NT2/D1 (cell line): ENCODE measurements at regions not wholly inside any gene's neighbourhood (a gene's known extent, or its start where the extent isn't known, plus 50 kb on each side); places are given as distances from the start of the nearest gene placed in this dataset.

Experiments
- DNase-seq: peaks from one replicate; pipeline ENCODE4 v3.0.0-alpha.2; 2011; ENCODE audit warnings: low read depth, low spot score
- H3K27me3 ChIP-seq: 2 replicates; pipeline ENCODE4 v1.6.0; 2011; ENCODE audit warnings: mild to moderate bottlenecking; ENCODE audit not compliant: insufficient read length, insufficient read depth
- H3K36me3 ChIP-seq: 2 replicates; pipeline ENCODE4 v1.6.1; 2011; ENCODE audit warnings: mild to moderate bottlenecking, low read length, mixed read lengths; ENCODE audit not compliant: insufficient read depth, insufficient read length
- H3K4me1 ChIP-seq: 2 replicates; pipeline ENCODE4 v1.5.1; 2011; ENCODE audit not compliant: insufficient read depth, insufficient read length
- H3K4me3 ChIP-seq: 2 replicates; pipeline ENCODE4 v1.5.1; 2011; ENCODE audit warnings: low read depth; ENCODE audit not compliant: insufficient read length
- H3K9ac ChIP-seq: 2 replicates; pipeline ENCODE4 v1.6.0; 2011; ENCODE audit warnings: low read depth; ENCODE audit not compliant: insufficient read length
- H3K9me3 ChIP-seq: 2 replicates; pipeline ENCODE4 v1.5.1; 2011; ENCODE audit warnings: mild to moderate bottlenecking, low read length; ENCODE audit not compliant: insufficient read depth
- SUZ12 ChIP-seq: IDR thresholded peaks from 2 replicates; pipeline ENCODE4 v1.6.1; 2011; ENCODE audit not compliant: insufficient read length, insufficient read depth; ENCODE audit errors: extremely low read depth
- YY1 ChIP-seq: IDR thresholded peaks from 2 replicates; pipeline ENCODE4 v1.6.1; 2011; ENCODE audit not compliant: insufficient read length, insufficient read depth
- ZNF274 ChIP-seq: IDR thresholded peaks from 2 replicates; pipeline ENCODE4 v1.6.1; 2011; ENCODE audit warnings: mild to moderate bottlenecking, low read depth, low read length

DNA sequence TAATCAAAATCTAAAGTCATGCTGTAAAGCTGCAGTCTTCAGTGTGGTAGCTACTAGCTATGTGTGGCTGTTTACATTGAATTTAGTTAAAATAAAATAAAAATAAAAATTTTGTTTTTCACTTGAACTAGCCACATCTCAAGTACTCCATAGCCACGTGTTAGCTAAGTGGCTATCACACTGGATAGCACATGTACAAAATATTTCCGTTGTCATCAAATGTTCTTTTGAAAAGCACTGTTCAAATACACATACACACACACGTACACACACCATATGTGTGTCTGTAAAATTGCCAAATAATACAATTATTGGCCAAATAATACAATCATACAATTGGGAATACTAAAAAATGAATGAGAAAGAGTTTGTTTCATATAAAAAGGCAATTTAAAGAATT is 778.2 kb upstream of the FLRT2 start:
- Histone ChIP-seq H3K27me3 (no peaks in the 10 kb centered on the region), H3K4me1 (no peaks in the 10 kb centered on the region), H3K9me3 (no peaks in the 10 kb centered on the region), H3K9ac (no peak overlapping the region), H3K36me3 (no peaks in the 10 kb centered on the region), H3K4me3 (no peak overlapping the region)
- TF ChIP-seq ZNF274, result no peak
- TF ChIP-seq SUZ12, result no peak
- no peak for TF ChIP-seq YY1
- DNase-seq, result no peak

DNA sequence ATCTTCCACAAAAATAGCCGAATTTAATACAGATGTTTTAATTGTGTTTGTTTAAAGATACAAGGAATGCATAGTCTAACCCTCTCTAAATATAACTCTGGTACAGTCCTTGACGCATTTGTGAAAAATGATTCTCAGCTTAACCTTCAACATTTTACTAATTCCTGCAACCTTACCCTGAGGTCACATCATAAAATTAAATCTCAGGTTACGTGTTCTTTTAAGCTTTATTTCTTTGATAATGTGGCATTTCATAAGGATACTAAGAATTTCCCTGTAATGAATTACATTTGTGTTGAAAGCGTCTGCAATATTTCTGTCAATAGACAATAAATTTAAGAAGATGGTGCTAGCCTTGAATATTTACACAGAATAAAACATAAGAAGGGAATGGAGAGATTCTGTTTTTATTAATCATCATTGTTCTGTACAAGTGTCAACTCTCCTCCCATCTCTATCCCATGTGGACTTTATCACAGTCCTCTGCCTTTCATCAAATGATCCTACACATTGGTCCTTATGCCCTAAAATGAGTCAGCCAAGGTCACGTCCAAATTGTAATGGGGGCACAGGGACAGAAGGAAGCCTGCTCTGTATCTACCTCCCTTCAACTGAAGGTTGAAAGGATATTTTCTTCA is 769.3 kb upstream of the FLRT2 start:
- TF ChIP-seq ZNF274 (no peak), SUZ12 (no peak), YY1 (no peak)
- H3K4me3 ChIP-seq, result no peak overlapping the region
- H3K27me3 ChIP-seq, result no peaks in the 10 kb centered on the region
- no peak overlapping the region for H3K9ac ChIP-seq
- no peaks in the 10 kb centered on the region for H3K36me3 ChIP-seq
- DNase-seq, result no peak
- no peaks in the 10 kb centered on the region; the same call in 1 of the 2 replicates for H3K9me3 ChIP-seq
- no peaks in the 10 kb centered on the region for H3K4me1 ChIP-seq

DNA sequence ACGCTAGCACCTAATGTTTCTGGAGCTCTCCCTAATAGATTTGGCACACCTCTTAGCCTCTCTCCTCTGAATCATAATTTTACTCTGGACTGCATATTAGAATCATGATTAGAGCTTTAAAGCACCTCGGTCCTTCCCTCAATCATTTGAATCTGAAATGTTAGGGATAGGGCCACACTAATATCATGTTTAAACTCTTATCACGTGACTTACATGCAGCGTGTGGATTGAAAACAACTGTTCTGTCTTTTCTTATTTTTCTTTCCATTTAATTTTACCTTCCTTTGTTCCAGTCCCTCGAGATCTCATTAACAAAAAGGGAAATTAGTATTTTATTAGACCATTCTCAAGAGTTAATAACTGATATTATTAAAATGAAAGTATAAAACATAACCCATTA is 762.5 kb upstream of the FLRT2 start:
- no peaks in the 10 kb centered on the region for H3K4me1 ChIP-seq
- H3K27me3 ChIP-seq, result no peaks in the 10 kb centered on the region
- no peaks in the 10 kb centered on the region; the same call in 1 of the 2 replicates for H3K9me3 ChIP-seq
- H3K9ac ChIP-seq, result no peak overlapping the region
- H3K4me3 ChIP-seq, result no peak overlapping the region
- no peaks in the 10 kb centered on the region for H3K36me3 ChIP-seq
- TF ChIP-seq SUZ12 (no peak), ZNF274 (no peak)
- no peak for DNase-seq

DNA sequence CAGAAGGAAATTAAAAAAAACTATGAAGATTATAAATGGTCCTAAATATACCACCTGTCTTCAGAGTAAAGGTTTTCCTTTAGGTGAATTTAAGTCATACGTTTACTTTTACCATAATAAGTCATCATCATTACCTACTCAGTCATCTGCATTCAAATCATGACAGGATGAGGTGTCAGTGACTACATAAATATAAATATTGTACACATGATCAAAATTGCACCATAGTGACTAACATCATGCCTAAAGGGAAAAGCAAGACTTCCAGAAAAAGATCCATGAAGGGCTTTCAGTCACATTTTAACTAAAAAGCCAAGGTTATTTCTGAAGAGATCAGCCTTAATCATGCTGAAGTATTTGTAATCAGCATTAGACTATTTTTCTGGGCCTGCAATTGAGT is 759.9 kb upstream of the FLRT2 start:
- Histone ChIP-seq H3K9me3 (no peaks in the 10 kb centered on the region; the same call in 1 of the 2 replicates), H3K9ac (no peak overlapping the region), H3K4me1 (no peaks in the 10 kb centered on the region), H3K27me3 (no peaks in the 10 kb centered on the region), H3K4me3 (no peak overlapping the region), H3K36me3 (no peaks in the 10 kb centered on the region)
- DNase-seq, result no peak
- no peak for TF ChIP-seq YY1
- TF ChIP-seq ZNF274, result no peak
- TF ChIP-seq SUZ12, result no peak

DNA sequence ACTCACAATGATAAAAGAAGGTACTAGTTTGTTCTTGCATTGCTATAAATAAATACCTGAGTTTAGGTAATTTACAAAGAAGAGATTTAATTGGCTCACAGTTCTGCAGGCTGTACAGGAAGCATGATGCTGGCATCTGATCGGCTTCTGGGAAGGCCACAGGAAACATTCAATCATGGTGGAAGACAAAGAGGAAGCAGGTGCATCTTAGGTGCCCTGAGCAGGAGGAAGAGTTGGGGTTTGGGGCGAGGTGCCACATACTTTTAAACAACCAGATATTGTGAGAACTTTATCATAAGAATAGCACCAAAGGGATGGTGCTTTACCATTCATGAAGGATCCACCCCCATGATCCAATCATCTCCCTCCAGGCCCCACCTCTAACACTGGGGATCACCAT is 752.6 kb upstream of the FLRT2 start:
- H3K27me3 ChIP-seq, result no peaks in the 10 kb centered on the region
- DNase-seq, result no peak
- no peaks in the 10 kb centered on the region for H3K9me3 ChIP-seq
- TF ChIP-seq YY1 (no peak), ZNF274 (no peak), SUZ12 (no peak)
- no peak overlapping the region for H3K4me3 ChIP-seq
- no peak overlapping the region for H3K9ac ChIP-seq
- H3K36me3 ChIP-seq, result no peaks in the 10 kb centered on the region
- H3K4me1 ChIP-seq, result no peaks in the 10 kb centered on the region

DNA sequence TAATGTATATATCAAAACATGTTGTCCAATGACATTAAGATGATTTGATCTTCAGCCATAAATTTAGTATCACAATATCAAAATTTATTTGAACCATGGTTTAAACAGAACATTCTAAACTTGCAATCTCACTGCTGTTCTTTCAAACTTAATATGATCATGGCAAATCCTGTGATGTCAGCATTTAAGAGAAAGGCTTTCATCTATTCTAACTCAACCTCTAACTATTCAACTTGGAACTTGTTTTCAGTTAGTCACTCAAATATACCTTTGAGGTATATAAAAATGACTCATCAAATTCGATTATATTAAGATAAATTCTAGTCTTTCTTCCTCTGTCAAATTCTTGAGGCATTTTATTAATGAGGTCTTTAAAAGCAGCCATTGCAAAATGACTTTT is 747.0 kb upstream of the FLRT2 start:
- Histone ChIP-seq H3K4me3 (no peak overlapping the region), H3K27me3 (no peaks in the 10 kb centered on the region), H3K9me3 (no peaks in the 10 kb centered on the region), H3K9ac (no peak overlapping the region), H3K36me3 (no peaks in the 10 kb centered on the region), H3K4me1 (no peaks in the 10 kb centered on the region)
- DNase-seq, result no peak
- TF ChIP-seq YY1 (no peak), SUZ12 (no peak), ZNF274 (no peak)

DNA sequence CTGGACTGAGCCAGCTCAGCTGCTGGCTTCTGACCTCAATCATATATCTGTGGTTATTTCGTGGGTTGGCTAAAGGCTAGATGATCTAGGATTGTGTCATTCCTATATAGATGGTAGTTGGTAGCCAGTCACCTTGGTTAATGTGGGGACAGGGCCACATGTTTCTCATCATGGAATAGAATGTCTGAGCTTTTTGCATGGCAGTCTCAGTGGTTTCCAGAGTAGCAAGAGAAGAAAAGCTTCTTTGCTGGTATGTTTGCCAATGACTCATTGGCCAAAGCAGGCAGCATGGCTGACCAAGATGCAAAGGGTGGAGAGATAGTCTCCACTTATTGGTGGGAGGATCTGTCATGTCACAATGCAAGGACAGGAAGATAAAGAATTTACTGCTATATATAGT is 746.4 kb upstream of the FLRT2 start:
- no peaks in the 10 kb centered on the region for H3K36me3 ChIP-seq
- H3K4me1 ChIP-seq, result no peaks in the 10 kb centered on the region
- no peak overlapping the region for H3K4me3 ChIP-seq
- TF ChIP-seq ZNF274 (no peak), SUZ12 (no peak), YY1 (no peak)
- no peaks in the 10 kb centered on the region for H3K9me3 ChIP-seq
- no peak overlapping the region for H3K9ac ChIP-seq
- H3K27me3 ChIP-seq, result no peaks in the 10 kb centered on the region
- no peak for DNase-seq

DNA sequence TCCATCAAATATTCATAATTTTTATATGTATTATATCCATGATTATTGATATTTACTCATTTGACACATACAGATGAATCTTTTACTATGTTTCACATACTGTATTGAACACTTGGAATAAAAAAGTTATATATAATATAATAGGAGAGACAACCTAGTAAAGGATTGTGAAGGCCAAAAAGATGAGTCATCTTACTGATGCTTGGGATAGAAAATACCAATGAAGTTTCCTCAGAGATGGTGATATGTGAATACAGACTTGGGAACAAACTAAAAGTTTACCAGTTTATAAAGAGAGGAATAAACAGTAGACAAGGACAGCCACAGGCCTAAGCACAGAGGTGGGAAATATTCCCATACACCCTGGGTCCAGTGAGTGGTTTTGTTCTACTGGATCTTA is 743.9 kb upstream of the FLRT2 start:
- H3K9me3 ChIP-seq, result no peaks in the 10 kb centered on the region
- no peaks in the 10 kb centered on the region for H3K27me3 ChIP-seq
- TF ChIP-seq YY1 (no peak), ZNF274 (no peak), SUZ12 (no peak)
- no peak overlapping the region for H3K9ac ChIP-seq
- no peak for DNase-seq
- H3K4me3 ChIP-seq, result no peak overlapping the region
- no peaks in the 10 kb centered on the region for H3K4me1 ChIP-seq
- H3K36me3 ChIP-seq, result no peaks in the 10 kb centered on the region
